GM12878 (cell line): ENCODE measurements at regions not wholly inside any gene's neighbourhood (a gene's known extent, or its start where the extent isn't known, plus 50 kb on each side); places are given as distances from the start of the nearest gene placed in this dataset.

ENCODE experiments used
- BCL3 ChIP-seq: IDR thresholded peaks from 2 replicates; pipeline ENCODE4 v1.6.1; 2011; ENCODE audit warnings: borderline replicate concordance, low read depth, mild to moderate bottlenecking, moderate library complexity, low read length; ENCODE audit not compliant: insufficient read depth, poor library complexity, severe bottlenecking
- CREB1 ChIP-seq: IDR thresholded peaks from 2 replicates; pipeline ENCODE4 v1.6.1; 2012; ENCODE audit warnings: low read depth, mild to moderate bottlenecking, inconsistent platforms
- HDAC6 ChIP-seq: fragments of 200-600 bp; sonication (generic); IDR thresholded peaks from one replicate; pipeline ENCODE4 v1.8.0; 2017; ENCODE audit warnings: antibody characterized with exemption; ENCODE audit not compliant: unreplicated experiment
- POLR2AphosphoS5 ChIP-seq: IDR thresholded peaks from 2 replicates; pipeline ENCODE4 v1.6.1; 2011; ENCODE audit warnings: mild to moderate bottlenecking, low read length, inconsistent platforms
- REST ChIP-seq: IDR thresholded peaks from 2 replicates; pipeline ENCODE4 v1.6.1; 2012; ENCODE audit warnings: mild to moderate bottlenecking, low read depth, low read length

GRCh38 chr5:18566671-18567070 is 932.4 kb downstream of the TAF11L14 start:
- TF ChIP-seq REST (no peak), HDAC6 (no peak), CREB1 (no peak), BCL3 (no peak), POLR2AphosphoS5 (no peak)
